PC-9 (cell line): ENCODE measurements at regions not wholly inside any gene's neighbourhood (a gene's known extent, or its start where the extent isn't known, plus 50 kb on each side); places are given as distances from the start of the nearest gene placed in this dataset.

Experiments used
- CTCF ChIP-seq: fragments of 200-600 bp; sonication (generic); conservative IDR thresholded peaks from 2 replicates; pipeline ENCODE4 v1.6.1; 2017; ENCODE audit warnings: mixed run types, antibody characterized with exemption, mild to moderate bottlenecking, moderate library complexity
- EZH2 ChIP-seq: fragments of 200-600 bp; sonication (generic); IDR thresholded peaks from 2 replicates; pipeline ENCODE4 v1.8.0; 2017; ENCODE audit warnings: antibody characterized with exemption, low read depth

- TF ChIP-seq CTCF: no peak
- TF ChIP-seq EZH2: no peak
Measured at GRCh38 chr6:104484626-104485025, 375.1 kb downstream of the HACE1 start.
